HCT116 (cell line): ENCODE measurements at regions not wholly inside any gene's neighbourhood (a gene's known extent, or its start where the extent isn't known, plus 50 kb on each side); places are given as distances from the start of the nearest gene placed in this dataset.

ENCODE experiments used
- ATAC-seq: fragments of 200-7000 bp; cut with Tn5 transposase; 2 replicates; pipeline ENCODE4 v1.9.1; 2020; ENCODE audit warnings: mild to moderate bottlenecking, moderate library complexity
- BruUV-seq: library from RNA; stranded (reverse); fragments of 400-500 nt; replicated peaks from 2 replicates; lab custom pipeline; 2021; lab: Mats Ljungman, UMichigan
- CTCF ChIA-PET: fragments of 300-600 bp; sonication (Branson Sonifier 250); formaldehyde crosslinking; loops from one replicate; lab custom pipeline; 2021; ENCODE audit warnings: antibody characterized with exemption; lab: Charles Lee
- POLR2A ChIA-PET: fragments of 300-600, 350-600 bp; sonication (Branson Sonifier 250); formaldehyde crosslinking; loops from one replicate; lab custom pipeline; 2021; ENCODE audit warnings: antibody characterized with exemption; lab: Charles Lee
- RAD21 ChIA-PET, 2 experiments: fragments of 300-600 bp; sonication (Branson Sonifier 250); formaldehyde crosslinking; loops; one replicate each; lab custom pipeline; 2023; ENCODE audit warnings: low total read pairs in 2 of 2; ENCODE audit not compliant: uncharacterized antibody in 2 of 2, unreplicated experiment in 2 of 2, low non-redundant PET in 1 of 2; lab: Charles Lee
- DNase-seq: peaks from one replicate; pipeline ENCODE4 v3.0.0-alpha.2; 2010; ENCODE audit warnings: low read depth, low spot score
- H2AFZ ChIP-seq: fragments of 200-600 bp; shearing (Covaris generic), sonication (generic); 2 replicates; pipeline ENCODE4 v1.6.1; 2017; ENCODE audit warnings: low read depth, mixed run types, mixed read lengths, antibody characterized with exemption, low read length; ENCODE audit not compliant: poor library complexity, severe bottlenecking
- H3K27ac ChIP-seq: 2 replicates; pipeline ENCODE4 v1.5.1; 2012; ENCODE audit warnings: low read depth, low read length
- H3K27me3 ChIP-seq: fragments of 200-600 bp; sonication (generic); 2 replicates; pipeline ENCODE4 v1.6.1; 2016; ENCODE audit warnings: mixed run types, low read length, mixed read lengths; ENCODE audit not compliant: insufficient read depth
- H3K36me3 ChIP-seq, 2 experiments: fragments of 200-500 bp in 1 of 2; fragments of 200-600 bp in 1 of 2; sonication (Bioruptor generic) in 1 of 2; sonication (generic) in 1 of 2; 2 replicates each; pipeline versions ENCODE4 v1.5.1 to v1.6.1; 2014 to 2016; ENCODE audit warnings: low read length in 2 of 2, inconsistent platforms in 1 of 2, mixed read lengths in 1 of 2, mixed run types in 1 of 2; ENCODE audit not compliant: insufficient read depth in 2 of 2, control insufficient read depth in 1 of 2
- H3K4me1 ChIP-seq, 2 experiments: fragments of 200-600 bp in 1 of 2; sonication (generic) in 1 of 2; 2 replicates each; pipeline versions ENCODE4 v1.5.1 to v1.6.1; 2012 to 2017; ENCODE audit warnings: low read length in 2 of 2, inconsistent platforms in 1 of 2, mild to moderate bottlenecking in 1 of 2, mixed read lengths in 1 of 2, mixed run types in 1 of 2, moderate library complexity in 1 of 2; ENCODE audit not compliant: insufficient read depth in 2 of 2, control insufficient read depth in 1 of 2
- H3K4me2 ChIP-seq: fragments of 200-600 bp; sonication (generic); 2 replicates; pipeline ENCODE4 v1.6.1; 2017; ENCODE audit warnings: mixed run types, low read length, mixed read lengths
- H3K4me3 ChIP-seq, 2 experiments: fragments of 200-600 bp in 1 of 2; sonication (generic) in 1 of 2; replicated peaks in 1 of 2; 2 replicates each; pipeline ENCODE4 v1.5.1; 2011 to 2016; ENCODE audit warnings: low read length in 2 of 2, control low read depth in 1 of 2, low read depth in 1 of 2, mild to moderate bottlenecking in 1 of 2, mixed read lengths in 1 of 2, mixed run types in 1 of 2
- H3K79me2 ChIP-seq: fragments of 200-600 bp; sonication (generic); 2 replicates; pipeline ENCODE4 v1.6.1; 2017; ENCODE audit warnings: mild to moderate bottlenecking, mixed run types, low read length, moderate library complexity, mixed read lengths; ENCODE audit not compliant: insufficient read depth
- H3K9ac ChIP-seq: fragments of 200-600 bp; sonication (generic); 2 replicates; pipeline ENCODE4 v1.6.1; 2016; ENCODE audit warnings: low read length, mixed read lengths
- H3K9me2 ChIP-seq: fragments of 200-600 bp; sonication (generic), shearing (Covaris generic); 2 replicates; pipeline ENCODE4 v1.6.1; 2017; ENCODE audit warnings: mixed run types, mild to moderate bottlenecking, moderate library complexity; ENCODE audit not compliant: insufficient read depth
- H3K9me3 ChIP-seq, 2 experiments: fragments of 200-500 bp in 1 of 2; fragments of 200-600 bp in 1 of 2; sonication (Bioruptor generic) in 1 of 2; sonication (generic) in 1 of 2; 2 replicates each; pipeline ENCODE4 v1.6.1; 2014 to 2017; ENCODE audit warnings: low read length in 2 of 2, mixed read lengths in 2 of 2, inconsistent platforms in 1 of 2, low read depth in 1 of 2, mild to moderate bottlenecking in 1 of 2, mixed run types in 1 of 2, moderate library complexity in 1 of 2; ENCODE audit not compliant: control insufficient read depth in 1 of 2, insufficient read depth in 1 of 2
- H4K20me1 ChIP-seq: fragments of 200-600 bp; sonication (generic), shearing (Covaris generic); 2 replicates; pipeline ENCODE4 v1.6.1; 2017; ENCODE audit warnings: mixed run types, mild to moderate bottlenecking, moderate library complexity; ENCODE audit not compliant: insufficient read depth
- CBX3 ChIP-seq: IDR thresholded peaks from 2 replicates; pipeline ENCODE4 v1.6.1; 2012; ENCODE audit warnings: low read depth
- CEBPB ChIP-seq: IDR thresholded peaks from 2 replicates; pipeline ENCODE4 v1.6.1; 2012; ENCODE audit warnings: low read depth
- FOSL1 ChIP-seq: IDR thresholded peaks from 2 replicates; pipeline ENCODE4 v1.6.1; 2012; ENCODE audit warnings: low read depth
- POLR2A ChIP-seq: IDR thresholded peaks from 2 replicates; pipeline ENCODE4 v1.7.0; 2011; ENCODE audit warnings: borderline replicate concordance; ENCODE audit not compliant: insufficient read depth, insufficient read length; ENCODE audit errors: extremely low read depth
- POLR2AphosphoS5 ChIP-seq: IDR thresholded peaks from 2 replicates; pipeline ENCODE4 v1.6.1; 2011; ENCODE audit warnings: mild to moderate bottlenecking, low read depth, low read length, moderate library complexity
- SP1 ChIP-seq: IDR thresholded peaks from 2 replicates; pipeline ENCODE4 v1.6.1; 2012; ENCODE audit warnings: low read depth
- intact Hi-C: fragments of 100-400 bp; cut with micrococcal nuclease; formaldehyde crosslinking; loops from 2 replicates; pipeline ENCODE4 v1.10.0; 2022
- TF ChIP-seq, protein P1 (sequence below): IDR thresholded peaks from 2 replicates; pipeline ENCODE4 v1.6.1; 2012
- TF ChIP-seq, protein P2 (sequence below), 3 experiments: fragments of 200-600 bp in 1 of 3; sonication (generic) in 1 of 3; IDR thresholded peaks in 2 of 3; conservative IDR thresholded peaks in 1 of 3; 2 replicates each; pipeline ENCODE4 v1.5.1; 2012 to 2017; ENCODE audit warnings: low read depth in 2 of 3, low read length in 2 of 3, antibody characterized with exemption in 1 of 3, borderline replicate concordance in 1 of 3, control low read depth in 1 of 3, mild to moderate bottlenecking in 1 of 3, mixed read lengths in 1 of 3, mixed run types in 1 of 3, moderate library complexity in 1 of 3; ENCODE audit not compliant: insufficient read depth in 1 of 3
- TF ChIP-seq, protein P3 (sequence below): IDR thresholded peaks from 2 replicates; pipeline ENCODE4 v1.6.1; 2011; ENCODE audit warnings: mild to moderate bottlenecking, low read length, moderate library complexity; ENCODE audit not compliant: insufficient replicate concordance; ENCODE audit errors: extremely low read depth

DNA sequence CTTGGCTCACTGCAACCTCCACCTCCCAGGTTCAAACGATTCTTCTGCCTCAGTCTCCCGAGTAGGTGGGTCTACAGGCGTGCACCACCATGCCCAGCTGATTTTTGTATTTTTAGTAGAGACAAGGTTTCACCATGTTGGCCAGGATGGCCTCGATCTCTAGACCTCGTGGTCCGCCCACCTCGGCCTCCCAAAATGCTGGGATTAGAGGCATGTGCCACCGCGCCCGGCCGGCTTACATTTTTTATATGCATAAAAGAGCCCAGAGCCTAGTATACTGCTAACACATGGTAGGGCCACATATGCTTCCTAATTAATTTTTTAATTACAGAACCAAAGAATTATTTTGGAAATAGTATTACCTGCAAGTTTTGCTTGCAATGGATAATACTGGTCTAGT, 1325.4 kb downstream of the PLA2G4A start:
- TF ChIP-seq, protein P1, sequence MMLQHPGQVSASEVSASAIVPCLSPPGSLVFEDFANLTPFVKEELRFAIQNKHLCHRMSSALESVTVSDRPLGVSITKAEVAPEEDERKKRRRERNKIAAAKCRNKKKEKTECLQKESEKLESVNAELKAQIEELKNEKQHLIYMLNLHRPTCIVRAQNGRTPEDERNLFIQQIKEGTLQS: no peak
- TF ChIP-seq POLR2A (no peak), CEBPB (no peak), CBX3 (no peak), FOSL1 (no peak), SP1 (no peak), POLR2AphosphoS5 (no peak)
- TF ChIP-seq, protein P2, sequence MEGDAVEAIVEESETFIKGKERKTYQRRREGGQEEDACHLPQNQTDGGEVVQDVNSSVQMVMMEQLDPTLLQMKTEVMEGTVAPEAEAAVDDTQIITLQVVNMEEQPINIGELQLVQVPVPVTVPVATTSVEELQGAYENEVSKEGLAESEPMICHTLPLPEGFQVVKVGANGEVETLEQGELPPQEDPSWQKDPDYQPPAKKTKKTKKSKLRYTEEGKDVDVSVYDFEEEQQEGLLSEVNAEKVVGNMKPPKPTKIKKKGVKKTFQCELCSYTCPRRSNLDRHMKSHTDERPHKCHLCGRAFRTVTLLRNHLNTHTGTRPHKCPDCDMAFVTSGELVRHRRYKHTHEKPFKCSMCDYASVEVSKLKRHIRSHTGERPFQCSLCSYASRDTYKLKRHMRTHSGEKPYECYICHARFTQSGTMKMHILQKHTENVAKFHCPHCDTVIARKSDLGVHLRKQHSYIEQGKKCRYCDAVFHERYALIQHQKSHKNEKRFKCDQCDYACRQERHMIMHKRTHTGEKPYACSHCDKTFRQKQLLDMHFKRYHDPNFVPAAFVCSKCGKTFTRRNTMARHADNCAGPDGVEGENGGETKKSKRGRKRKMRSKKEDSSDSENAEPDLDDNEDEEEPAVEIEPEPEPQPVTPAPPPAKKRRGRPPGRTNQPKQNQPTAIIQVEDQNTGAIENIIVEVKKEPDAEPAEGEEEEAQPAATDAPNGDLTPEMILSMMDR (IDR thresholded peaks at IDR 0.05 in 2 of 3, conservative IDR thresholded peaks at IDR 0.05 in 1 of 3; ENCODE audit: borderline replicate concordance in 1 of 3, insufficient read depth in 1 of 3, low read depth in 2 of 3, low read length in 2 of 3): no peak
- TF ChIP-seq, protein P3, sequence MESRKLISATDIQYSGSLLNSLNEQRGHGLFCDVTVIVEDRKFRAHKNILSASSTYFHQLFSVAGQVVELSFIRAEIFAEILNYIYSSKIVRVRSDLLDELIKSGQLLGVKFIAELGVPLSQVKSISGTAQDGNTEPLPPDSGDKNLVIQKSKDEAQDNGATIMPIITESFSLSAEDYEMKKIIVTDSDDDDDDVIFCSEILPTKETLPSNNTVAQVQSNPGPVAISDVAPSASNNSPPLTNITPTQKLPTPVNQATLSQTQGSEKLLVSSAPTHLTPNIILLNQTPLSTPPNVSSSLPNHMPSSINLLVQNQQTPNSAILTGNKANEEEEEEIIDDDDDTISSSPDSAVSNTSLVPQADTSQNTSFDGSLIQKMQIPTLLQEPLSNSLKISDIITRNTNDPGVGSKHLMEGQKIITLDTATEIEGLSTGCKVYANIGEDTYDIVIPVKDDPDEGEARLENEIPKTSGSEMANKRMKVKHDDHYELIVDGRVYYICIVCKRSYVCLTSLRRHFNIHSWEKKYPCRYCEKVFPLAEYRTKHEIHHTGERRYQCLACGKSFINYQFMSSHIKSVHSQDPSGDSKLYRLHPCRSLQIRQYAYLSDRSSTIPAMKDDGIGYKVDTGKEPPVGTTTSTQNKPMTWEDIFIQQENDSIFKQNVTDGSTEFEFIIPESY: no peak
- H3K4me1 ChIP-seq: no peaks in the 10 kb centered on the region
- H3K9ac ChIP-seq: no peak overlapping the region
- H3K4me3 ChIP-seq: no peak overlapping the region
- no peaks in the 10 kb centered on the region for H3K36me3 ChIP-seq
- no peaks in the 10 kb centered on the region for H3K9me2 ChIP-seq
- H3K27ac ChIP-seq: no peak overlapping the region
- no peak for DNase-seq
- RAD21 ChIA-PET: no interaction called here
- H2AFZ ChIP-seq: no peak overlapping the region
- CTCF ChIA-PET: no interaction called here
- POLR2A ChIA-PET: no interaction called here
- no TSS peak for BruUV-seq
- intact Hi-C loops: no loop called here
- no peak for ATAC-seq
- H3K27me3 ChIP-seq: no peaks in the 10 kb centered on the region
- no peak overlapping the region for H3K4me2 ChIP-seq
- no peaks in the 10 kb centered on the region for H3K79me2 ChIP-seq
- no peaks in the 10 kb centered on the region for H4K20me1 ChIP-seq
- no peaks in the 10 kb centered on the region for H3K9me3 ChIP-seq
